PC-9 (cell line): ENCODE measurements at regions not wholly inside any gene's neighbourhood (a gene's known extent, or its start where the extent isn't known, plus 50 kb on each side); places are given as distances from the start of the nearest gene placed in this dataset.

ENCODE experiments used
- CTCF ChIP-seq: fragments of 200-600 bp; sonication (generic); conservative IDR thresholded peaks from 2 replicates; pipeline ENCODE4 v1.6.1; 2017; ENCODE audit warnings: mixed run types, antibody characterized with exemption, mild to moderate bottlenecking, moderate library complexity
- EZH2 ChIP-seq: fragments of 200-600 bp; sonication (generic); IDR thresholded peaks from 2 replicates; pipeline ENCODE4 v1.8.0; 2017; ENCODE audit warnings: antibody characterized with exemption, low read depth

GRCh38 chr9:113728989-113729388 lies 147.1 kb upstream of the ZNF618 start:
- TF ChIP-seq CTCF (no peak), EZH2 (no peak)
